Activated B cell treated with CpG ODN at 0.5 μM for 24 hours (primary cell): ENCODE measurements at regions not wholly inside any gene's neighbourhood (a gene's known extent, or its start where the extent isn't known, plus 50 kb on each side); places are given as distances from the start of the nearest gene placed in this dataset.

Experiments
- ATAC-seq: fragments of 200-7000 bp; cut with Tn5 transposase; one replicate; pipeline ENCODE4 v1.10.0; 2021; ENCODE audit warnings: low read depth, mild to moderate bottlenecking, moderate library complexity
- CTCF ChIA-PET: fragments of 350-600 bp; sonication (Branson Sonifier 250); formaldehyde crosslinking; loops from one replicate; lab custom pipeline; 2021; ENCODE audit warnings: antibody characterized with exemption; lab: Charles Lee
- POLR2A ChIA-PET: fragments of 350-600 bp; sonication (Branson Sonifier 250); formaldehyde crosslinking; loops from one replicate; lab custom pipeline; 2021; ENCODE audit warnings: antibody characterized with exemption; lab: Charles Lee
- DNase-seq: peaks from one replicate; pipeline ENCODE4 v3.0.0; 2022
- H3K27ac Mint-ChIP-seq: one replicate; pipeline ENCODE4 v1.8.0; 2020; ENCODE audit warnings: mixed read lengths
- H3K27me3 Mint-ChIP-seq: one replicate; pipeline ENCODE4 v1.8.0; 2021; ENCODE audit warnings: mixed read lengths
- H3K36me3 Mint-ChIP-seq: one replicate; pipeline ENCODE4 v1.8.0; 2021; ENCODE audit warnings: low read depth, mixed read lengths
- H3K4me1 Mint-ChIP-seq: one replicate; pipeline ENCODE4 v1.8.0; 2021; ENCODE audit warnings: mixed read lengths
- H3K4me3 Mint-ChIP-seq: one replicate; pipeline ENCODE4 v1.8.0; 2020; ENCODE audit warnings: mild to moderate bottlenecking, mixed read lengths
- H3K9me3 Mint-ChIP-seq: one replicate; pipeline ENCODE4 v1.8.0; 2020; ENCODE audit warnings: mixed read lengths
- intact Hi-C: fragments of 100-400 bp; cut with micrococcal nuclease; formaldehyde crosslinking; loops from one replicate; pipeline ENCODE4 v1.15.1; 2024
- TF ChIP-seq, protein P1 (sequence below): fragments of 200-600 bp; IDR thresholded peaks from one replicate; pipeline ENCODE4 v1.8.0; 2022; ENCODE audit warnings: antibody characterized with exemption, mild to moderate bottlenecking

GRCh38 chr16:52621651-52622050 lies 74.7 kb upstream of the TOX3 start:
- no peaks in the 10 kb centered on the region for H3K27me3 Mint-ChIP-seq
- H3K4me1 Mint-ChIP-seq, result no peaks in the 10 kb centered on the region
- DNase-seq (no peak), ATAC-seq (no peak)
- intact Hi-C loops, result no loop called here
- TF ChIP-seq, protein P1, sequence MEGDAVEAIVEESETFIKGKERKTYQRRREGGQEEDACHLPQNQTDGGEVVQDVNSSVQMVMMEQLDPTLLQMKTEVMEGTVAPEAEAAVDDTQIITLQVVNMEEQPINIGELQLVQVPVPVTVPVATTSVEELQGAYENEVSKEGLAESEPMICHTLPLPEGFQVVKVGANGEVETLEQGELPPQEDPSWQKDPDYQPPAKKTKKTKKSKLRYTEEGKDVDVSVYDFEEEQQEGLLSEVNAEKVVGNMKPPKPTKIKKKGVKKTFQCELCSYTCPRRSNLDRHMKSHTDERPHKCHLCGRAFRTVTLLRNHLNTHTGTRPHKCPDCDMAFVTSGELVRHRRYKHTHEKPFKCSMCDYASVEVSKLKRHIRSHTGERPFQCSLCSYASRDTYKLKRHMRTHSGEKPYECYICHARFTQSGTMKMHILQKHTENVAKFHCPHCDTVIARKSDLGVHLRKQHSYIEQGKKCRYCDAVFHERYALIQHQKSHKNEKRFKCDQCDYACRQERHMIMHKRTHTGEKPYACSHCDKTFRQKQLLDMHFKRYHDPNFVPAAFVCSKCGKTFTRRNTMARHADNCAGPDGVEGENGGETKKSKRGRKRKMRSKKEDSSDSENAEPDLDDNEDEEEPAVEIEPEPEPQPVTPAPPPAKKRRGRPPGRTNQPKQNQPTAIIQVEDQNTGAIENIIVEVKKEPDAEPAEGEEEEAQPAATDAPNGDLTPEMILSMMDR, result no peak
- no peak overlapping the region for H3K4me3 Mint-ChIP-seq
- POLR2A ChIA-PET, result no interaction called here
- no peak overlapping the region for H3K27ac Mint-ChIP-seq
- H3K9me3 Mint-ChIP-seq, result peaks cover 4% of the 10 kb centered on the region
- CTCF ChIA-PET, result no interaction called here
- no peaks in the 10 kb centered on the region for H3K36me3 Mint-ChIP-seq

DNA sequence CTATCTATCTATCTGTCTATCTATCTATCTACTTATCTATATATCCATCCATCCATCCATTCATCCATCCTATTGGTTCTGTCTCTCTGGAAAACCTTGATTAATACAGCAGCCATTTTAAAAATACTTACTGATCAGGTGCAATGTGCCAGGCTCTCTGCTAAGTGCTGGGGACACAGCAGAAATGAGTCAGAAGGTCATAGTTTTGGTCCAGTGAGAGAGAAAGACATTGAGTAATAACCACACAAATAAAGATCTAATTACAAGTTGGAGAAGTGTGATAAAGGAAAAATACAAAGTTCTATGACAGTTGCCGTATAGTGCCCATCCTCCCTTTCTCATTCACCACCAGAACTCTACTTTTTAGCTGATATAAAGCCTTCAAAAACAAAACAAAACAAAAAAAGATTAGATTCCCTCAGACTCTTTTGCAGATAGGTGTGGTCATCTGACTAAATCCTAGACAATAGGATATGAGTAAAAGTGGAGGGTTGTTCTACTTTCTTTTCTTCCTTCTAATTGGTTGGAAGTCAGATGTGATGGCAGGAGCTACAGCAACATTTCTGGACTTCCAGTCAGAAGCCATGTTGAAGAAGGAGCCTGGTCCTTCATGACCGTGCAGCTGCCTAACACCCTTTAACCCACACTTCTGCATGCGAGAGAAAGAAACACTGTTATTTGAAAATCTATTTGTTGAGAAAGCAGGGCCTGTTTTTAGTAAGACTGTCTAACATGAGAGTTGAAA lies 72.0 kb upstream of the TOX3 start:
- Mint-ChIP-seq H3K4me1 (no peaks in the 10 kb centered on the region), H3K27ac (no peak overlapping the region), H3K4me3 (no peak overlapping the region), H3K27me3 (no peaks in the 10 kb centered on the region), H3K36me3 (no peaks in the 10 kb centered on the region), H3K9me3 (peaks cover 4% of the 10 kb centered on the region)
- DNase-seq (no peak), ATAC-seq (no peak)
- CTCF ChIA-PET, result no interaction called here
- TF ChIP-seq, protein P1, result no peak
- POLR2A ChIA-PET, result no interaction called here
- intact Hi-C loops, result no loop called here

- Mint-ChIP-seq H3K4me1 (no peaks in the 10 kb centered on the region), H3K9me3 (peaks cover 6% of the 10 kb centered on the region), H3K27me3 (no peaks in the 10 kb centered on the region), H3K36me3 (no peaks in the 10 kb centered on the region), H3K4me3 (no peak overlapping the region), H3K27ac (no peak overlapping the region)
- ATAC-seq (no peak), DNase-seq (no peak)
- intact Hi-C loops, result no loop called here
- ChIA-PET POLR2A (no interaction called here), CTCF (no interaction called here)
- TF ChIP-seq, protein P1, result no peak
These were observed 70.6 kb upstream of the TOX3 start for GRCh38 chr16:52617591-52617990.

- intact Hi-C loops, result no loop called here
- ATAC-seq (no peak), DNase-seq (no peak)
- no peak overlapping the region for H3K4me3 Mint-ChIP-seq
- H3K4me1 Mint-ChIP-seq, result no peaks in the 10 kb centered on the region
- ChIA-PET POLR2A (no interaction called here), CTCF (no interaction called here)
- TF ChIP-seq, protein P1, result no peak
- H3K27me3 Mint-ChIP-seq, result no peaks in the 10 kb centered on the region
- no peaks in the 10 kb centered on the region for H3K36me3 Mint-ChIP-seq
- H3K27ac Mint-ChIP-seq, result no peak overlapping the region
- peaks cover 3% of the 10 kb centered on the region for H3K9me3 Mint-ChIP-seq
These were observed 66.6 kb upstream of the TOX3 start for GRCh38 chr16:52613508-52613907.

DNA sequence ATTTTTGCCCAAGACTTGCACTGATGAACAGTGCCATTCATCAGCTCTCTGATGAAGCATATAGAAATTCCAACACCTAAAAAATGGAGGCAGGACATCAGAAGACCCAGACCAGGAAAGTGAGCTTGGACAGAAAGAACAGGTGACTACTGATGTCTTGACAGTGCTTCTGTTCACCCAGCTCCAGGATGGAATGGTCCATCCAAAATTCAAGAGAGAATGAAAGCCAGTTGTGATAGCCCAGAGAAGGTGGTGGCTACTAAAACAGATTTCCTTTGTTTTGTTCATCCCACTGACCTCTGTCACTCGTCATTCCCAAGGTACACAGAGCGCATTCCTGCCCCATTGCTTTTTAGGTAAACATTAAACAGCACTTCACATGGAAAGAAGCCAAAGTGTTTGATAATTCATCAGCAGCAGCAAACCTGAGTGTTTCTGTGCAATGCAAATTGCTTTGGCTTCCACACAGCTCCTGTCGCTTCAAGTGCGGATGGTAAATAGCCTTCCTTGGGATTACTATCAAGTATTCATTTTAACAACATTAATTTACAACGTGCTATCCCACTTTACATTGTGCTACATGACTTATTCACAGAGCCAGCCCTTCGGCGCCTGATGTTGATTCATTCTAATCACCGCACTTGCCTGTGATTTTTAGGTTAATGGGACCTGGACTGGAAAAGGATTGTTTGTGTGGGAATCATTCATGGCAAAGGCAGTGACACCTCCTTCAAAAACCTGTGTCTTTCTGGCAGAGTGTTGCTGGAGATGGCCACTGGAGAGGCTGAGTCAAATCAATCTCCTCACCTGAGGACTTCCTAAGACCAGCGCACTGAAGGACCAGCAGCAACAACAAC lies 65.1 kb upstream of the TOX3 start:
- peaks cover 3% of the 10 kb centered on the region for H3K9me3 Mint-ChIP-seq
- H3K4me3 Mint-ChIP-seq, result no peak overlapping the region
- POLR2A ChIA-PET, result no interaction called here
- CTCF ChIA-PET, result no interaction called here
- no peaks in the 10 kb centered on the region for H3K4me1 Mint-ChIP-seq
- no peaks in the 10 kb centered on the region for H3K27me3 Mint-ChIP-seq
- TF ChIP-seq, protein P1, result no peak
- no peak overlapping the region for H3K27ac Mint-ChIP-seq
- DNase-seq (no peak), ATAC-seq (no peak)
- intact Hi-C loops, result no loop called here
- H3K36me3 Mint-ChIP-seq, result no peaks in the 10 kb centered on the region
